NCI-H748 (cell line): ENCODE measurements at regions not wholly inside any gene's neighbourhood (a gene's known extent, or its start where the extent isn't known, plus 50 kb on each side); places are given as distances from the start of the nearest gene placed in this dataset.

Source experiments
- DNase-seq: peaks from one replicate; lab custom pipeline; 2025; ENCODE audit not compliant: unreplicated experiment; lab: John Stamatoyannopoulos, UW

GRCh38 chr6:164412566-164412965 lies 896.8 kb downstream of the C6orf118 start:
- DNase-seq: no peak

- DNase-seq: no peak
These were observed 899.4 kb downstream of the C6orf118 start for GRCh38 chr6:164410017-164410416.

DNA sequence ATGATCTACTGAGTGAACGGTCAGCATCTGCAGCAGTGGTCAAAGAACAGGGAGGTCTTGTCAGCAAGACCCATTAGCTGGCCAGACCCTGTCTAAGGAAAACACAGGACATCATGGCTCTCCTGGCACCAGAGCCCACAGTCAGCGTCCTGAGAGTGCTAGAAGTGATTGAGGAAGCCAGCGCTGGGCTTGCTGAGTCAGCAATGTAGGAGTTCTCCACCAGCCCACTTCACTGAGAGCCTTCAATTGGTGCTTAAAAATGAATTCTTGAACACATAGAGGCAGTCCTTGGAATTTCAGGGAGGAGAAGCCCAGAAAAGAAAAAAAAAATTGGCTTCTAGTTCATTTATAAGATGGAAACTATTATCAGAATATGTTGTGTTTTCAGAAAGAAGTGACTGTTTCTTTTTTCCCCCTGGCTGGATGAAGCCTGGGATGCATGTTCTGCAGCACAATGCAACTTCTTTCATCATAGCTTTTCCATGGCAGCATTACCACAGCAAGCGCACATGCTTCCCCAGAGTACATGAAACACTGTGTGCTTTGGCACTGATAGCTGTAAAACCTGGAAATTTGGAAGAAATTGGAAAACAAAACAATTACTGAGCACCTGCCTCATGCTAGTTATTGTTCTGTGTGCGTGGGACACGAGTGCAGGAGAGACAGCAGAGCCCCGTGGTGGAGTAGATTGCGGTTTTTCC lies 899.9 kb downstream of the C6orf118 start:
- peak; percentile 26 for DNase-seq

DNA sequence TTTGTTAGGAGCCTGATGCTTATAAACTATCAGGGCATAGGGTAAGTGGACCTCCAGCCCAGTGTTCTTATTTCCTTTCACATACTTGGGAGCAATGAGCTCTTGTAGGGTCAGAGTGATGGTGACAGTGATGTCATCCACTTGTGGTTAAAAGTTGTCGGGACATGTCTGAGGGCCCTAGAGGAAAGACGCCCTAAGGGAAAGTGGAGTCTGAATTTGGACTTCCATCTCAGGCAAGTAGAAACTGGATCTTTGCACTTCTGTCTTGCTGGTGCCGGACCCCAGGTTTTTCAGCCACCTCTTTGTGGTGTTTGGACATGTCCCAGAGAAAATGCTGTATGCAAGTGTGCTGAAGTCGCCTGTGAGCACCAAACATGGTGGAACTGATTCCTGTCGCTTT lies 900.5 kb downstream of the C6orf118 start:
- no peak for DNase-seq

- no peak for DNase-seq
These were observed 904.5 kb downstream of the C6orf118 start for GRCh38 chr6:164404812-164405488.

DNA sequence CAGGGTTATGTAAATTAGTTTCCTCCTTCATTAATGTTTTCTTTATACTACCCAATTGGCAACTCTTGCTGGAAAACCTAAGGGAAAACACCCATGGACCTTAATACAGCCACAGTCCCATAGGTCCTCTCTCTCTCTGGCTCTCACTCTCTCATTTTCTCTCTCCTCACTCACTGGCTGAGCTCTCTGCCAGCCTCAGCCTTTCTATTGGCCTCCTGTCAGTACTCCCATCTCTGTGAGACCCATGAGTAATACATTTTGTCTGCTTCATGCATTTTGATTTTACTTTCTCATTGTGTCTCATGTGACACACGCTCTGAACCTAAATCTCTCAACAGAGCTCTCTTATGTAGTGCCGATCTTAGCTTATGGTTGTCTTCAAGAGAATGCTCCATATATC lies 907.5 kb downstream of the C6orf118 start:
- no peak for DNase-seq

- DNase-seq: no peak
These were observed 910.8 kb downstream of the C6orf118 start for GRCh38 chr6:164398647-164399046.

GRCh38 chr6:164396071-164397047 lies 913.0 kb downstream of the C6orf118 start:
- peak; percentile 94 for DNase-seq

GRCh38 chr6:164379795-164380194 lies 929.6 kb downstream of the C6orf118 start:
- DNase-seq: no peak

- DNase-seq: peak; percentile 97
These were observed 931.1 kb downstream of the C6orf118 start for GRCh38 chr6:164378330-164378729.

- DNase-seq: peak; percentile 41
These were observed 932.0 kb downstream of the C6orf118 start for GRCh38 chr6:164377348-164377918.

DNA sequence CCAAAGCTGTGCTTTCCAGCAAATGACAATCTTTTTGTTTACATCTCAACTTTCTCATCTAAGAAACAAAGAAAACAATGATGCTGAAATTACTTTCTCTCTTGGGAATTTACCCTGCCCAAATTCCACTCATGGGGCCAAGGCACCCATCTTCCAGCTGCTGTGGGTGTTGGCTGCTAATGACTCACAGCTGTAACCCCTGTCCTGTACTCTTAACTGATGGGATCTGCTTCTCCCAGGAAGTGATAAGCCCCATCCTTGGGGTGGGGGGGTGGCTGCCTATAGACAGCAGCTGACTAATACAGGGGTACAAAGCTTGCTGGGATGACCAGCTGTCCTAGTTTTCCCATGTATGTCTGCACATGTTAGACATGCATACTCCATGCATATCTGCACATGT lies 938.6 kb downstream of the C6orf118 start:
- no peak for DNase-seq

- DNase-seq: no peak
These were observed 944.9 kb downstream of the QKI start for GRCh38 chr6:164359441-164359840.

DNA sequence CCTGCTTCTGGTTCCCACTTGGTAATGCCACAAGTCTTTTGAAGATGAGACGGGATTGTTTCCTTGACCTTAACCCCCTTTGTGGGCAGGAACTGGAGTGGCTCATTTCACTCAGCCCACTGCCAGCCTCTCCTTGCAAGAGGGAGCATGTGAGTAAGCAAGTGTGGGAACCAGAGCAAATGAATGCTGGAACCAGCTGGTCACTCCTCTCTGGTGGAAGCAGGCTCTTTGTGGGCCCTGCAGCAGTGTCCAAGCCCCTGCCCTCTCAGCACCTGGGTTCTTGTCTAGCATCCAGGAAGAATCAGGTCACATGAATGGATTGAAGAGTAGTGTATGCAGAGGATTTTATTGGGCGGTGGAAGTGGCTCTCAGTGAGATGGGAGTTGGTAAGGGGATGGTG lies 944.5 kb downstream of the QKI start:
- no peak for DNase-seq

GRCh38 chr6:164356814-164357213 lies 942.3 kb downstream of the QKI start:
- no peak for DNase-seq

DNA sequence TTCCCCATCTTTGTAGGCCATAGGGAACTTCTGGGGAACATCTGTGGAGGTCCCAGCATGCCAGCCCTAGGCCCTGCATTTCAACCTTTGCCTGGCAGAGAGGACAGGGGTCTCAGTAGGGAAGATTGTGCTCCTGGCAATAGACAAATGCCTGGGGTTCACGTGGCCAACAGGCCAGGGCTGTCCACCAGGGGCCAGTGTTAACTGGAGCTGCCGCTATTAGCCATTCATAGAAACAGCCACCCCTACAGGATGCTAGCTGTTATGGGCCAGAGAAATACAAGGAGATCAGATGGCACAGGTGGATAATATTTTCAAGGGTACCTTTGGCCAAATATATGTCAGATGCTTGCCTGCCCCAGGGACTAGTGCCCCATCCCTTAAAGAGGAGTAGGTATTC lies 932.9 kb downstream of the QKI start:
- DNase-seq: peak; percentile 21

DNA sequence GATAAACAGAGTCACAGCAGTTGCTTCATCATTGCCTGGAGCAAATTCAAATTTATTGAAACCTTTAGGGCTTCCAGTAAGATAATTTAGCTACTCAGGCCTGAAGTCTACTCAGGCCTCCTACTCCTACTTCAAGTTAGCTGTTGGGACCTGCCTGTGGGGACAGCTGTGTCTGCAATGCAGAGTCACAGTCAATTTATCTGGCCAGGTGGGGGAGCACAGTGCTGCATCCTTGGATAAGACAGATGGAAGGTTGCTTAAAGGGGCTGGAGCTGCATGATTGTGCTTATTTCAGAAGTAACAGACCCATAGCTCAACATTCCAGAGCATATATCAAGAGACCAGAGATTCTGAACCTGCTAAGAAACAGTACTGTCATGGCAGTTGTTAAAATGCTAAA lies 932.1 kb downstream of the QKI start:
- DNase-seq: peak; percentile 6

DNA sequence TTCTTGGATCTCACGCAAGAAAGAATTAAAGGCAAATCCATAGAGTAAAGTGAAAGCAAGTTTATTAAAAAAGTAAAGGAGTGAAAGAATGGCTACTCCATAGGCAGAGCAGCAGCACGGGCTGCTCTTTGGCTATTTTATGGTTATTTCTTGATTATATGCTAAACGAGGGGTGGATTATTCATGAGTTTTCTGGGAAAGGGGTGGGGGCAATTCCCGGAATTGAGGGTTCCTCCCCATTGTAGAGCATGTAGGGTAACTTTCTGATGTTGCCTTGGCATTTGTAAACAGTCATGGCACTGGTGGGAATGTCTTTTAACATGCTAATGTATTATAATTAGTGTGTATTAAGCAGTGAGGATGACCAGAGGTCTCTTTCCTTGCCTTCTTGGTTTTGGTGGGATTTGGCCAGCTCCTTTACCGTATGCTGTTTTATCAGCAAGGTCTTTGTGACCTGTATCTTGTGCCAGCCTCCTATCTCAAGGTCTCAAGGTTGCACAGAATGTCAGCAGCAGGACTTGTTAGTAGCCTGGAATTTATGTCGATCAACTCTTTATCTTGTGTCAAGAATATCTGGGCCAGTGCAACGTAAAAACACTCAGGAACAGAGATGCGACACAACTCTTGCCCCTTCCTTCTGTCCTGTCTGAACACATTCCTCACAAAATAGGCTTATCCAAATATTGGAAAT lies 931.4 kb downstream of the QKI start:
- DNase-seq: no peak

DNA sequence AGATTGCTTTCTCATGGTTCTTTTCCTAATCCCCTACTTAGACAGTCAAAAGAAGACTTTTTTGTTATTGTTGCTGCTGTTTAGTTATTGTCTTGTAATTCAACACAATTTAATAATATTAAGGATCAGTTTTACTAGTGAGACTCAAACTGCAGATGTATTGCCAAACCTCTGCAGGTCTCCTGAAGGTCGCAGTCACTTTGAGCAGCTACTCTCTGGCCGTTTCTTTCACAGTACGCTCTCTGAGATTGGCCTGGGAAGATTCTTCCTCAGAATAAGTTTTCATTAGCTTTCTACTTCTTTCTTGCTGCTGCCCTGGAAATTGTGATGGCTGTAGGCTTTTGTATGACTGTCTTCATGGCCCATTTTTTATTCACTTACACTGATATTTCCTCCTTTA lies 930.8 kb downstream of the QKI start:
- no peak for DNase-seq

DNA sequence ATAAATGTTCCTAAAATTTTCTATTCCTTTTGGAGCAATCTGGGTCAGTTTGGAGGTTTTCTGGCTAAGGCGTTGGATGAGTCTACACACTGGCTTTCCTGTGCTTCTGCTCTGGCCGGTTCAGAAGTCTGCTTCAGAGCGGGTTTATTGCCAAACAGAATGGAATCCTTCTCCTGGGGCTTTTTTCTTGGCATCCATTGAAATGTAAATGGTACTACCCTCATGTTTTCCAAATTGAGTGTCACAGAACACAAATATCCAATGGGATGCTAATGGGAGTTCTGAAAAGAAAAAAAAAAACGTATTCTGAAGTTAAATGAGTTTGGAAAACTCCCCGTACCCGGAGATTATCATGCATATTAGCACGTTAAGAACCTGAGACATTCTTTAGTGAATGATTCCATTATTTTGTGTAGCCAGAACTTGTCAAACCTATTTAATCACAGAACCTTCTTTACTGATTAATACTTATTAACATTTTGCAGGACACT lies 930.3 kb downstream of the QKI start:
- DNase-seq: no peak
